ENCODE measurements at regions not wholly inside any gene's neighbourhood (a gene's known extent, or its start where the extent isn't known, plus 50 kb on each side); places are given as distances from the start of the nearest gene placed in this dataset.
A peak's percentile ranks its signal among the peaks of the same experiment; 100 is the strongest.

- Histone ChIP-seq H3K36me3 (replicated peaks in 1 of 2; ENCODE audit: control extremely low read depth in 1 of 2, control insufficient read depth in 1 of 2, extremely low read depth in 1 of 2, insufficient read depth in 2 of 2, low read length in 1 of 2) (no peaks in the 10 kb centered on the region), H3K27ac (ENCODE audit: low read length in 2 of 2) (peak overlapping the region; percentile 70 to 82), H3K4me1 (ENCODE audit: control insufficient read depth in 2 of 2, insufficient read depth in 2 of 2, low read length in 2 of 2) (peaks cover 19 to 25% of the 10 kb centered on the region in 2 donors), H3K9ac (ENCODE audit: low read length) (peak overlapping the region; percentile 68), H3K9me3 (ENCODE audit: control extremely low read depth in 1 of 3, control insufficient read depth in 2 of 3, insufficient read depth in 1 of 3, low read length in 2 of 3) (peaks cover 0 to 5% (median 0%) of the 10 kb centered on the region in 3 donors), H3K79me2 (ENCODE audit: control insufficient read depth, insufficient read depth, low read length) (no peaks in the 10 kb centered on the region), H3K4me3 (ENCODE audit: control extremely low read depth in 1 of 5, extremely low read depth in 1 of 5, insufficient read depth in 1 of 5, low read depth in 2 of 5, low read length in 4 of 5) (peak overlapping the region in 4 of 5 experiments; percentile 15 to 71 (median 42)), H3K4me2 (replicated peaks; ENCODE audit: low read depth, low read length, poor library complexity, severe bottlenecking) (peak overlapping the region; percentile 84), H3K27me3 (replicated peaks in 1 of 4; ENCODE audit: control extremely low read depth in 1 of 4, control insufficient read depth in 3 of 4, insufficient read depth in 4 of 4, low read length in 3 of 4) (no peaks in the 10 kb centered on the region), H2AFZ (ENCODE audit: insufficient read depth, low read depth, low read length, poor library complexity, severe bottlenecking) (peak overlapping the region; percentile 68), H4K20me1 (ENCODE audit: control insufficient read depth, insufficient read depth, low read length, poor library complexity, severe bottlenecking) (no peaks in the 10 kb centered on the region)
- CTCF ChIA-PET = interaction anchor here (0.9 to 2.6 kb wide), 5 partner anchors 18 to 159 kb away, joined by 3 to 12 read pairs (median 3); no protein-coding TSS in a partner anchor
- DNase-seq (peak; percentile 66), ATAC-seq (ENCODE audit: low read depth) (peak; percentile 71)
- WGBS (ENCODE audit: insufficient coverage) = 0% methylated on average over 6 of the region's 9 CpGs
- no peaks in the 10 kb centered on the region for H3K9me3 Mint-ChIP-seq (ENCODE audit: insufficient read depth)
- H3K27ac Mint-ChIP-seq = no peak overlapping the region
- intact Hi-C loops (cut with micrococcal nuclease) = no loop called here
- H3K4me1 Mint-ChIP-seq = peaks cover 11% of the 10 kb centered on the region
- H3K4me3 Mint-ChIP-seq = no peak overlapping the region
- TF ChIP-seq CTCF (IDR thresholded peaks at IDR 0.05) = no peak
- no peaks in the 10 kb centered on the region for H3K27me3 Mint-ChIP-seq
- POLR2A ChIA-PET = interaction anchor here (0.6 kb wide), 1 partner anchor 158 kb away, joined by 3 read pairs; no protein-coding TSS in a partner anchor
Observed at GRCh38 chr17:55576996-55577586, 65.8 kb upstream of the SMIM36 start.

- Histone ChIP-seq H3K4me1 (ENCODE audit: control insufficient read depth in 2 of 2, insufficient read depth in 2 of 2, low read length in 2 of 2) (peaks cover 19 to 25% of the 10 kb centered on the region in 2 donors), H3K4me2 (replicated peaks; ENCODE audit: low read depth, low read length, poor library complexity, severe bottlenecking) (peak overlapping the region; percentile 84), H3K9ac (ENCODE audit: low read length) (peak overlapping the region; percentile 68), H2AFZ (ENCODE audit: insufficient read depth, low read depth, low read length, poor library complexity, severe bottlenecking) (peak overlapping the region; percentile 68), H3K4me3 (ENCODE audit: control extremely low read depth in 1 of 5, extremely low read depth in 1 of 5, insufficient read depth in 1 of 5, low read depth in 2 of 5, low read length in 4 of 5) (peak overlapping the region in 4 of 5 experiments; percentile 15 to 71 (median 42)), H3K27me3 (replicated peaks in 1 of 4; ENCODE audit: control extremely low read depth in 1 of 4, control insufficient read depth in 3 of 4, insufficient read depth in 4 of 4, low read length in 3 of 4) (no peaks in the 10 kb centered on the region), H3K79me2 (ENCODE audit: control insufficient read depth, insufficient read depth, low read length) (no peaks in the 10 kb centered on the region), H4K20me1 (ENCODE audit: control insufficient read depth, insufficient read depth, low read length, poor library complexity, severe bottlenecking) (no peaks in the 10 kb centered on the region), H3K36me3 (replicated peaks in 1 of 2; ENCODE audit: control extremely low read depth in 1 of 2, control insufficient read depth in 1 of 2, extremely low read depth in 1 of 2, insufficient read depth in 2 of 2, low read length in 1 of 2) (no peaks in the 10 kb centered on the region), H3K27ac (ENCODE audit: low read length in 2 of 2) (peak overlapping the region; percentile 70 to 82), H3K9me3 (ENCODE audit: control extremely low read depth in 1 of 3, control insufficient read depth in 2 of 3, insufficient read depth in 1 of 3, low read length in 2 of 3) (peaks cover 0 to 5% (median 0%) of the 10 kb centered on the region in 3 donors)
- intact Hi-C loops (cut with micrococcal nuclease) = no loop called here
- WGBS (ENCODE audit: insufficient coverage) = 85% methylated on average over 3 of the region's 8 CpGs
- POLR2A ChIA-PET = interaction anchor here (0.6 kb wide), 1 partner anchor 159 kb away, joined by 3 read pairs; no protein-coding TSS in a partner anchor
- TF ChIP-seq CTCF (IDR thresholded peaks at IDR 0.05) (no peak), EZH2 (IDR thresholded peaks at IDR 0.05; ENCODE audit: borderline replicate concordance, insufficient read depth, low read depth, low read length, poor library complexity, severe bottlenecking) (no peak)
- no peaks in the 10 kb centered on the region for H3K9me3 Mint-ChIP-seq (ENCODE audit: insufficient read depth)
- CTCF ChIA-PET = interaction anchor here (1.0 to 2.6 kb wide), 4 partner anchors 25 to 159 kb away, joined by 3 to 12 read pairs (median 4); no protein-coding TSS in a partner anchor
- peaks cover 11% of the 10 kb centered on the region for H3K4me1 Mint-ChIP-seq
- ATAC-seq (ENCODE audit: low read depth) (peak; percentile 58), DNase-seq (peak; percentile 58)
- no peaks in the 10 kb centered on the region for H3K27me3 Mint-ChIP-seq
- H3K27ac Mint-ChIP-seq = no peak overlapping the region
- H3K4me3 Mint-ChIP-seq = no peak overlapping the region
Observed at GRCh38 chr17:55576237-55576995, 65.2 kb upstream of the SMIM36 start.
